Sigmoid colon (tissue), 4 donors: ENCODE measurements at regions not wholly inside any gene's neighbourhood (a gene's known extent, or its start where the extent isn't known, plus 50 kb on each side); places are given as distances from the start of the nearest gene placed in this dataset.

ENCODE experiments used
- POLR2AphosphoS5 ChIP-seq, 4 donors: sonication (generic); formaldehyde crosslinking; IDR thresholded peaks; one replicate each; pipeline ENCODE4 v1.6.1; 2017; ENCODE audit warnings: antibody characterized with exemption in 4 of 4
- TF ChIP-seq, protein P1 (sequence below), 4 experiments: fragments of 450-650 bp in 3 of 4; fragments of 200-600 bp in 1 of 4; IDR thresholded peaks; one replicate each; pipeline ENCODE4 v1.5.1; 2016 to 2019; ENCODE audit warnings: antibody characterized with exemption in 4 of 4, mild to moderate bottlenecking in 3 of 4, moderate library complexity in 2 of 4

DNA sequence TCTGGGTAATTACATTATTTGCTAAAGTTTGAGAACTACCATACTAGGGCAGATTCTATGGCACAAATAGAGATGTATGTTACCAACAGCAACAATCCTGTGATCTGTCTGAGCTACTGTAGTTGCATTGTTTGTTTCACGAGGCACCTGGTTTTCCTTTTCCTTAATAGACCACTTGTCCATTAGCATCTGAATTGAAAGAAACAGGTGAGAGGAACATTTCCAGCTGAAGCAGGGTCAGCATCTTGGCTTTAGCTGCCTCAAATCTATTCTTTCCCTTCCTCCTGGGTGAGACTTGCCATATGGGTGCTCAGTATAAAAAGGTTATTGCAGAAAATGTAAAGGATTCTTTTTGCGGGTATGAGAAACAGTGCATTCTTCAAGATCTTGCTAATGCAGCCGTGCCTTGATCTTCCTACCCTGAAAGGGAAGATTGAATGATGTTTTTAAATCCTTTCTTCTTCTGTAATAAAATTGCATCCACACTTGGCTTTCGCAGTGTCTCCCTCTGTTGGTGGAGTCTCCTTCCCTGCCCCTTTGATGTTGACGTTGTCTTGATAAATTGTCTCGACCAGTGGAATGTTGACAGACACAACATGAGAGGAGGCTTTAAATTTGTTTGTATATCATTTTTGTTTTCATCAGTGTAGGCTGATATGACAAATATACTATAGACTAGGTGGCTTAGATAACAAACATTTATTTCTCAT lies 118.0 kb upstream of the BRINP1 start:
- TF ChIP-seq POLR2AphosphoS5 (IDR thresholded peaks at IDR 0.05) = no peak
- TF ChIP-seq, protein P1, sequence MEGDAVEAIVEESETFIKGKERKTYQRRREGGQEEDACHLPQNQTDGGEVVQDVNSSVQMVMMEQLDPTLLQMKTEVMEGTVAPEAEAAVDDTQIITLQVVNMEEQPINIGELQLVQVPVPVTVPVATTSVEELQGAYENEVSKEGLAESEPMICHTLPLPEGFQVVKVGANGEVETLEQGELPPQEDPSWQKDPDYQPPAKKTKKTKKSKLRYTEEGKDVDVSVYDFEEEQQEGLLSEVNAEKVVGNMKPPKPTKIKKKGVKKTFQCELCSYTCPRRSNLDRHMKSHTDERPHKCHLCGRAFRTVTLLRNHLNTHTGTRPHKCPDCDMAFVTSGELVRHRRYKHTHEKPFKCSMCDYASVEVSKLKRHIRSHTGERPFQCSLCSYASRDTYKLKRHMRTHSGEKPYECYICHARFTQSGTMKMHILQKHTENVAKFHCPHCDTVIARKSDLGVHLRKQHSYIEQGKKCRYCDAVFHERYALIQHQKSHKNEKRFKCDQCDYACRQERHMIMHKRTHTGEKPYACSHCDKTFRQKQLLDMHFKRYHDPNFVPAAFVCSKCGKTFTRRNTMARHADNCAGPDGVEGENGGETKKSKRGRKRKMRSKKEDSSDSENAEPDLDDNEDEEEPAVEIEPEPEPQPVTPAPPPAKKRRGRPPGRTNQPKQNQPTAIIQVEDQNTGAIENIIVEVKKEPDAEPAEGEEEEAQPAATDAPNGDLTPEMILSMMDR (IDR thresholded peaks at IDR 0.05) = no peak
